K562 (cell line): ENCODE measurements at regions not wholly inside any gene's neighbourhood (a gene's known extent, or its start where the extent isn't known, plus 50 kb on each side); places are given as distances from the start of the nearest gene placed in this dataset.

ENCODE experiments used
- ATAC-seq: fragments of 200-7000 bp; cut with Tn5 transposase; 3 replicates; pipeline ENCODE4 v1.9.1; 2020; ENCODE audit warnings: moderate library complexity
- BruUV-seq: library from RNA; stranded (reverse); fragments of 400-500 nt; replicated peaks from 2 replicates; lab custom pipeline; 2021; lab: Mats Ljungman, UMichigan
- CTCF ChIA-PET: fragments of 300-600 bp; formaldehyde crosslinking; extraction: SDS; loops from one replicate; lab custom pipeline; 2021; ENCODE audit warnings: low intra/inter-chr PET ratio; lab: Yijun Ruan, JAX
- POLR2A ChIA-PET: fragments of 300-600, 350-650 bp; sonication (Branson Sonifier 250); formaldehyde crosslinking; extraction: SDS; loops from one replicate; lab custom pipeline; 2021; ENCODE audit warnings: antibody characterized with exemption, inconsistent platforms; lab: Yijun Ruan, JAX
- DNase-seq, 4 experiments: peaks; one replicate each; pipeline versions ENCODE4 v3.0.0 to v3.0.0-alpha.2; 2011 to 2018; ENCODE audit warnings: low spot score in 3 of 4, mixed read lengths in 3 of 4; ENCODE audit errors: extremely low read depth in 1 of 4
- FAIRE-seq: peaks from 2 replicates; lab custom pipeline; 2011; peaks lifted over from hg19 to GRCh38; lab: Jason Lieb, UNC
- H2AFZ ChIP-seq: 2 replicates; pipeline ENCODE4 v1.6.0; 2011; ENCODE audit warnings: low read depth, low read length, control low read depth, inconsistent platforms
- H3K27ac ChIP-seq: fragments of 200-600 bp; 3 replicates; pipeline ENCODE4 v1.8.0; 2011; ENCODE audit warnings: low read depth, mild to moderate bottlenecking, control low read depth, inconsistent platforms, low read length, moderate library complexity, mixed read lengths; ENCODE audit errors: extremely low read depth
- H3K27me3 ChIP-seq, 2 experiments: fragments of 300-600 bp in 1 of 2; 2 replicates in 1 of 2; 3 replicates in 1 of 2; pipeline versions ENCODE4 v1.6.0 to v1.8.0; 2011; ENCODE audit warnings: inconsistent platforms in 2 of 2, low read length in 2 of 2, mild to moderate bottlenecking in 1 of 2, mixed read lengths in 1 of 2, moderate library complexity in 1 of 2; ENCODE audit not compliant: control insufficient read depth in 2 of 2, insufficient read depth in 2 of 2
- H3K36me3 ChIP-seq: fragments of 300-600 bp; 3 replicates; pipeline ENCODE4 v1.8.0; 2011; ENCODE audit warnings: mild to moderate bottlenecking, low read length, inconsistent platforms; ENCODE audit not compliant: control insufficient read depth, insufficient read depth
- H3K4me1 ChIP-seq, 2 experiments: fragments of 200-600 bp in 1 of 2; replicated peaks in 1 of 2; 2 replicates in 1 of 2; 3 replicates in 1 of 2; pipeline versions ENCODE4 v1.5.1 to v1.8.0; 2011; ENCODE audit warnings: inconsistent platforms in 2 of 2, low read length in 2 of 2, mild to moderate bottlenecking in 1 of 2, mixed read lengths in 1 of 2, moderate library complexity in 1 of 2; ENCODE audit not compliant: control insufficient read depth in 2 of 2, insufficient read depth in 2 of 2
- H3K4me2 ChIP-seq: 2 replicates; pipeline ENCODE4 v1.6.1; 2011; ENCODE audit warnings: low read length, control low read depth, inconsistent platforms, mixed read lengths; ENCODE audit not compliant: insufficient read depth
- H3K4me3 ChIP-seq: fragments of 200-600 bp; sonication (generic), shearing (Covaris generic); 2 replicates; pipeline ENCODE4 v1.5.1; 2016; ENCODE audit warnings: control low read depth, inconsistent platforms
- H3K79me2 ChIP-seq: fragments of 200-600 bp; 3 replicates; pipeline ENCODE4 v1.8.0; 2011; ENCODE audit warnings: low read length, inconsistent platforms; ENCODE audit not compliant: control insufficient read depth, insufficient read depth
- H3K9ac ChIP-seq, 2 experiments: 2 replicates each; pipeline versions ENCODE4 v1.6.0 to v1.6.1; 2011; ENCODE audit warnings: low read depth in 2 of 2, low read length in 2 of 2, control low read depth in 1 of 2, inconsistent platforms in 1 of 2, mild to moderate bottlenecking in 1 of 2, mixed read lengths in 1 of 2; ENCODE audit not compliant: insufficient read depth in 1 of 2
- H3K9me1 ChIP-seq: one replicate; pipeline ENCODE4 v1.6.0; 2011; ENCODE audit warnings: inconsistent platforms, mild to moderate bottlenecking, low read length, moderate library complexity; ENCODE audit not compliant: control insufficient read depth, insufficient read depth
- H3K9me3 ChIP-seq: replicated peaks from 2 replicates; pipeline ENCODE4 v1.5.1; 2011; ENCODE audit warnings: low read depth, low read length, inconsistent platforms; ENCODE audit not compliant: control insufficient read depth, insufficient read depth
- H4K20me1 ChIP-seq: replicated peaks from 2 replicates; pipeline ENCODE4 v1.6.1; 2011; ENCODE audit warnings: low read length, inconsistent platforms, mixed read lengths; ENCODE audit not compliant: control insufficient read depth, insufficient read depth
- ETS2 ChIP-seq: IDR thresholded peaks from 2 replicates; pipeline ENCODE4 v1.6.1; 2016; ENCODE audit warnings: borderline replicate concordance, missing genetic modification characterization, mild to moderate bottlenecking, moderate library complexity, missing compliant biosample characterization; ENCODE audit not compliant: poor library complexity, severe bottlenecking
- HDAC6 ChIP-seq: IDR thresholded peaks from 2 replicates; pipeline ENCODE4 v1.6.1; 2012; ENCODE audit warnings: low read depth, mild to moderate bottlenecking, control low read depth, inconsistent platforms, low read length, moderate library complexity
- MAFF ChIP-seq: IDR thresholded peaks from 2 replicates; pipeline ENCODE4 v1.6.1; 2012; ENCODE audit warnings: low read length, improper control_type of control experiment
- MAFK ChIP-seq: IDR thresholded peaks from 2 replicates; pipeline ENCODE4 v1.6.1; 2011; ENCODE audit warnings: low read length, improper control_type of control experiment
- RHOXF2B ChIP-seq: fragments of 250-450 bp; sonication (Bioruptor Pico); conservative IDR thresholded peaks from 2 replicates; pipeline ENCODE4 v1.5.1; 2021
- ZEB2 ChIP-seq: fragments of 450-650 bp; IDR thresholded peaks from 2 replicates; pipeline ENCODE4 v1.6.1; 2016
- ZNF444 ChIP-seq: fragments of 250-450 bp; sonication (Bioruptor Pico); IDR thresholded peaks from 2 replicates; pipeline ENCODE4 v1.4.0; 2020; ENCODE audit warnings: mild to moderate bottlenecking, moderate library complexity
- WGBS: fragments of 100-300 bp; shearing (Covaris generic); methylation state at CpG from one replicate; pipeline ENCODE4 v1.1.6; 2016; ENCODE audit warnings: low coverage, mixed read lengths; ENCODE audit not compliant: insufficient coverage; ENCODE audit errors: missing lambda C conversion rate; 5-methylcytosine and 5-hydroxymethylcytosine counted together
- in situ Hi-C: fragments of 300-500 bp; cut with MboI; formaldehyde crosslinking; loops from 4 replicates; pipeline ENCODE4 v1.15.0; 2018; ENCODE audit warnings: inconsistent platforms, mixed read lengths
- intact Hi-C: fragments of 100-400 bp; cut with micrococcal nuclease; formaldehyde crosslinking; loops from 2 replicates; pipeline ENCODE4 v1.14.2; 2022
- TF ChIP-seq, protein P1 (sequence below): IDR thresholded peaks from 3 replicates; pipeline ENCODE4 v1.6.1; 2011; ENCODE audit warnings: borderline replicate concordance, mild to moderate bottlenecking; ENCODE audit not compliant: insufficient read length, insufficient read depth
- TF ChIP-seq, protein P2 (sequence below): fragments of 450-650 bp; IDR thresholded peaks from 2 replicates; pipeline ENCODE4 v1.6.1; 2016; ENCODE audit warnings: antibody characterized with exemption
- TF ChIP-seq, protein P3 (sequence below): fragments of 450-650 bp; formaldehyde crosslinking; IDR thresholded peaks from 2 replicates; pipeline ENCODE4 v1.4.0; 2020; ENCODE audit warnings: mild to moderate bottlenecking, mixed read lengths

DNA sequence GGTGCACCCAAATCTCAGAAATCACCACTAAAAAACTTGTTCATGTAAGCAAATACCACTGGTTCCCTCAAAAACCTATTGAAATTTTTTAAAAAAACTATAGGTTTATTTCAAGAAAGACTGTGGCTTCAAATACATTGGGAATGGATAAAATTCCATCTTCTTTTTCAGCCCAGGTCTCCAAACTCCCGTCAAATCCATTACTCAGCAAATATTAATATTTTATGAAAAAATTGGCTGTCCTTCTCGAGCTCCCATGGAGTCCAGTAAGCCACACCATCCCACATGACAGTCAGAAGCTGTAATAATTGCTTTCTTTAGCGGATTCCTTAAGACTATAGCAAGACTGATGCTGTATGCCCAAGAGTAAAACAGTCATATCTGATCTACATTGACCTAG is 204.4 kb upstream of the DOK6 start:
- no peaks in the 10 kb centered on the region for H3K36me3 ChIP-seq
- ChIA-PET POLR2A (no interaction called here), CTCF (no interaction called here)
- FAIRE-seq (no peak), ATAC-seq (no peak), DNase-seq (no peak)
- no peaks in the 10 kb centered on the region for H3K27me3 ChIP-seq
- H3K79me2 ChIP-seq = no peaks in the 10 kb centered on the region
- WGBS = 0% methylated on average over 3 of the region's 3 CpGs
- no peaks in the 10 kb centered on the region for H3K9me1 ChIP-seq
- in situ Hi-C loops (no loop called here), intact Hi-C loops (no loop called here)
- no peaks in the 10 kb centered on the region for H3K9me3 ChIP-seq
- TF ChIP-seq MAFF (peak; percentile 45; the same call in 1 of the 2 replicates), MAFK (0 out of 2 replicates have a peak, but pooled peaks have one; percentile 25)
- TF ChIP-seq, protein P1, sequence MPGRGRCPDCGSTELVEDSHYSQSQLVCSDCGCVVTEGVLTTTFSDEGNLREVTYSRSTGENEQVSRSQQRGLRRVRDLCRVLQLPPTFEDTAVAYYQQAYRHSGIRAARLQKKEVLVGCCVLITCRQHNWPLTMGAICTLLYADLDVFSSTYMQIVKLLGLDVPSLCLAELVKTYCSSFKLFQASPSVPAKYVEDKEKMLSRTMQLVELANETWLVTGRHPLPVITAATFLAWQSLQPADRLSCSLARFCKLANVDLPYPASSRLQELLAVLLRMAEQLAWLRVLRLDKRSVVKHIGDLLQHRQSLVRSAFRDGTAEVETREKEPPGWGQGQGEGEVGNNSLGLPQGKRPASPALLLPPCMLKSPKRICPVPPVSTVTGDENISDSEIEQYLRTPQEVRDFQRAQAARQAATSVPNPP = no peak
- H2AFZ ChIP-seq = no peak overlapping the region
- H3K4me1 ChIP-seq = no peaks in the 10 kb centered on the region
- no peaks in the 10 kb centered on the region for H4K20me1 ChIP-seq
- no peak overlapping the region for H3K27ac ChIP-seq
- no peak overlapping the region for H3K4me3 ChIP-seq
- H3K9ac ChIP-seq = no peak overlapping the region
- H3K4me2 ChIP-seq = no peak overlapping the region
- BruUV-seq = no TSS peak

DNA sequence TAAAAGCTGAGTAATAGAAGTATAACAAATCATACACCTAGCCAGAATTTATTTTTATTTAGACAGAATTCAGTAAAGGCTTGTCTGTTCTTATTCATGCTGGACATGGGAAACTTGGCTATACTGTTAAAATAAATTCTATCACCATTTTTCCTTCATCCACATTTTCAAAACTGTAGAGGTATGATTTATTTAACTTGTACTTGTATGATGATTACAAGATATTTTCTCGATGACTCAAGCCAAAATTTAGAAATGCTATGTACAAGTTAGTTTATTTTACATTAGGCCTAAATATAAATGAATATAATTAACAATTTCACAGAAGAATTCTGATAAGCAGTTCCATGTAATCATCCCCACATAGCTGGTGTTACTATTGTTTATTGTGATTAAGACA is 194.8 kb upstream of the DOK6 start:
- intact Hi-C loops (no loop called here), in situ Hi-C loops (no loop called here)
- H3K9ac ChIP-seq = no peak overlapping the region
- ATAC-seq (no peak), FAIRE-seq (no peak), DNase-seq (no peak)
- no peaks in the 10 kb centered on the region for H4K20me1 ChIP-seq
- ChIA-PET CTCF (no interaction called here), POLR2A (no interaction called here)
- whole genome bisulfite sequencing = 0% methylated on average over 1 of the region's 1 CpG
- no peak overlapping the region for H2AFZ ChIP-seq
- H3K36me3 ChIP-seq = no peaks in the 10 kb centered on the region
- H3K4me3 ChIP-seq = no peak overlapping the region
- no peaks in the 10 kb centered on the region for H3K79me2 ChIP-seq
- no peaks in the 10 kb centered on the region for H3K4me1 ChIP-seq
- no peaks in the 10 kb centered on the region for H3K9me3 ChIP-seq
- no peaks in the 10 kb centered on the region for H3K9me1 ChIP-seq
- no peaks in the 10 kb centered on the region for H3K27me3 ChIP-seq
- no peak overlapping the region for H3K27ac ChIP-seq
- BruUV-seq = no TSS peak
- no peak overlapping the region for H3K4me2 ChIP-seq
- TF ChIP-seq, protein P2, sequence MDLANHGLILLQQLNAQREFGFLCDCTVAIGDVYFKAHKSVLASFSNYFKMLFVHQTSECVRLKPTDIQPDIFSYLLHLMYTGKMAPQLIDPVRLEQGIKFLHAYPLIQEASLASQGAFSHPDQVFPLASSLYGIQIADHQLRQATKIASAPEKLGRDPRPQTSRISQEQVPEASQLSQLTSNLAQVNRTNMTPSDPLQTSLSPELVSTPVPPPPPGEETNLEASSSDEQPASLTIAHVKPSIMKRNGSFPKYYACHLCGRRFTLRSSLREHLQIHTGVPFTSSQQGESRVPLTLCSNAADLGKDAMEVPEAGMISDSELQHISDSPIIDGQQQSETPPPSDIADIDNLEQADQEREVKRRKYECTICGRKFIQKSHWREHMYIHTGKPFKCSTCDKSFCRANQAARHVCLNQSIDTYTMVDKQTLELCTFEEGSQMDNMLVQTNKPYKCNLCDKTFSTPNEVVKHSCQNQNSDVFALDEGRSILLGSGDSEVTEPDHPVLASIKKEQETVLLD = no peak
- TF ChIP-seq ZEB2 = no peak
- TF ChIP-seq, protein P3, sequence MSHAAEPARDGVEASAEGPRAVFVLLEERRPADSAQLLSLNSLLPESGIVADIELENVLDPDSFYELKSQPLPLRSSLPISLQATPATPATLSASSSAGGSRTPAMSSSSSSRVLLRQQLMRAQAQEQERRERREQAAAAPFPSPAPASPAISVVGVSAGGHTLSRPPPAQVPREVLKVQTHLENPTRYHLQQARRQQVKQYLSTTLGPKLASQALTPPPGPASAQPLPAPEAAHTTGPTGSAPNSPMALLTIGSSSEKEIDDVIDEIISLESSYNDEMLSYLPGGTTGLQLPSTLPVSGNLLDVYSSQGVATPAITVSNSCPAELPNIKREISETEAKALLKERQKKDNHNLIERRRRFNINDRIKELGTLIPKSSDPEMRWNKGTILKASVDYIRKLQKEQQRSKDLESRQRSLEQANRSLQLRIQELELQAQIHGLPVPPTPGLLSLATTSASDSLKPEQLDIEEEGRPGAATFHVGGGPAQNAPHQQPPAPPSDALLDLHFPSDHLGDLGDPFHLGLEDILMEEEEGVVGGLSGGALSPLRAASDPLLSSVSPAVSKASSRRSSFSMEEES (CRISPR knock-in tag) = no peak
- no peak for TF ChIP-seq RHOXF2B (CRISPR knock-in tag)
- no peak for TF ChIP-seq ETS2 (tag)
- no peak for TF ChIP-seq HDAC6
- TF ChIP-seq ZNF444 (CRISPR knock-in tag) = no peak
